ENCODE measurements at regions not wholly inside any gene's neighbourhood (a gene's known extent, or its start where the extent isn't known, plus 50 kb on each side); places are given as distances from the start of the nearest gene placed in this dataset.

DNA sequence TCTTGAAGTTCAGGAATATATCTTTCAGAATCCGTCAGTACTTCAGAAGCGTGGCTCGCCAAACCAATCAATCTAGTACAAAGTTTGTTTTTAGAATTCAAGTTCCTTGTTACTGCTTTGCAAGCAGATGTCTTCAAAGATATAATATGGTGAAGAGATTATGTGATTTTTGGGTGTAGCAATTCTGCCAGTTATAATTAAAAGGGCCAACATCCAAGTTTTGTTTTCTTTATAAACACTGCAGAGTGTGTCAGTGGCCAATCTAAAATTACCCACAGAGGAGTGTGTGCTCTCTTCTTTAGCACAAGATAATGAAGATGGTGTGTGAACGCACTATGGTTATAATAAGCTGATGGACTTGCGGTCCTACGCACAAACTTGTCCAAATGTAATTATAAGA, 493.6 kb upstream of the MDFIC2 start:
- TF ChIP-seq ZNF8 (CRISPR knock-in tag; IDR thresholded peaks at IDR 0.05), result no peak
- no peak for TF ChIP-seq ZNF70 (CRISPR knock-in tag; IDR thresholded peaks at IDR 0.05)
- no peak for TF ChIP-seq ZC3H10 (CRISPR knock-in tag; IDR thresholded peaks at IDR 0.05)
- no peak for TF ChIP-seq ZFP3 (CRISPR knock-in tag; IDR thresholded peaks at IDR 0.05)
- TF ChIP-seq, protein P1, sequence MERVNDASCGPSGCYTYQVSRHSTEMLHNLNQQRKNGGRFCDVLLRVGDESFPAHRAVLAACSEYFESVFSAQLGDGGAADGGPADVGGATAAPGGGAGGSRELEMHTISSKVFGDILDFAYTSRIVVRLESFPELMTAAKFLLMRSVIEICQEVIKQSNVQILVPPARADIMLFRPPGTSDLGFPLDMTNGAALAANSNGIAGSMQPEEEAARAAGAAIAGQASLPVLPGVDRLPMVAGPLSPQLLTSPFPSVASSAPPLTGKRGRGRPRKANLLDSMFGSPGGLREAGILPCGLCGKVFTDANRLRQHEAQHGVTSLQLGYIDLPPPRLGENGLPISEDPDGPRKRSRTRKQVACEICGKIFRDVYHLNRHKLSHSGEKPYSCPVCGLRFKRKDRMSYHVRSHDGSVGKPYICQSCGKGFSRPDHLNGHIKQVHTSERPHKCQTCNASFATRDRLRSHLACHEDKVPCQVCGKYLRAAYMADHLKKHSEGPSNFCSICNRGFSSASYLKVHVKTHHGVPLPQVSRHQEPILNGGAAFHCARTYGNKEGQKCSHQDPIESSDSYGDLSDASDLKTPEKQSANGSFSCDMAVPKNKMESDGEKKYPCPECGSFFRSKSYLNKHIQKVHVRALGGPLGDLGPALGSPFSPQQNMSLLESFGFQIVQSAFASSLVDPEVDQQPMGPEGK (CRISPR knock-in tag; IDR thresholded peaks at IDR 0.05; ENCODE audit: borderline replicate concordance), result no peak
- TF ChIP-seq, protein P2, sequence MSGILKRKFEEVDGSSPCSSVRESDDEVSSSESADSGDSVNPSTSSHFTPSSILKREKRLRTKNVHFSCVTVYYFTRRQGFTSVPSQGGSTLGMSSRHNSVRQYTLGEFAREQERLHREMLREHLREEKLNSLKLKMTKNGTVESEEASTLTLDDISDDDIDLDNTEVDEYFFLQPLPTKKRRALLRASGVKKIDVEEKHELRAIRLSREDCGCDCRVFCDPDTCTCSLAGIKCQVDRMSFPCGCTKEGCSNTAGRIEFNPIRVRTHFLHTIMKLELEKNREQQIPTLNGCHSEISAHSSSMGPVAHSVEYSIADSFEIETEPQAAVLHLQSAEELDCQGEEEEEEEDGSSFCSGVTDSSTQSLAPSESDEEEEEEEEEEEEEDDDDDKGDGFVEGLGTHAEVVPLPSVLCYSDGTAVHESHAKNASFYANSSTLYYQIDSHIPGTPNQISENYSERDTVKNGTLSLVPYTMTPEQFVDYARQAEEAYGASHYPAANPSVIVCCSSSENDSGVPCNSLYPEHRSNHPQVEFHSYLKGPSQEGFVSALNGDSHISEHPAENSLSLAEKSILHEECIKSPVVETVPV (CRISPR knock-in tag; IDR thresholded peaks at IDR 0.05), result no peak
- TF ChIP-seq, protein P3, sequence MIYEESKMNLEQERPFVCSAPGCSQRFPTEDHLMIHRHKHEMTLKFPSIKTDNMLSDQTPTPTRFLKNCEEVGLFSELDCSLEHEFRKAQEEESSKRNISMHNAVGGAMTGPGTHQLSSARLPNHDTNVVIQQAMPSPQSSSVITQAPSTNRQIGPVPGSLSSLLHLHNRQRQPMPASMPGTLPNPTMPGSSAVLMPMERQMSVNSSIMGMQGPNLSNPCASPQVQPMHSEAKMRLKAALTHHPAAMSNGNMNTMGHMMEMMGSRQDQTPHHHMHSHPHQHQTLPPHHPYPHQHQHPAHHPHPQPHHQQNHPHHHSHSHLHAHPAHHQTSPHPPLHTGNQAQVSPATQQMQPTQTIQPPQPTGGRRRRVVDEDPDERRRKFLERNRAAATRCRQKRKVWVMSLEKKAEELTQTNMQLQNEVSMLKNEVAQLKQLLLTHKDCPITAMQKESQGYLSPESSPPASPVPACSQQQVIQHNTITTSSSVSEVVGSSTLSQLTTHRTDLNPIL (CRISPR knock-in tag; IDR thresholded peaks at IDR 0.05; ENCODE audit: low read depth), result no peak
- no peak for TF ChIP-seq TOX (CRISPR knock-in tag; IDR thresholded peaks at IDR 0.05; ENCODE audit: borderline replicate concordance)
- no peak for TF ChIP-seq ARNTL (CRISPR knock-in tag; IDR thresholded peaks at IDR 0.05; ENCODE audit: borderline replicate concordance, low read depth)
- TF ChIP-seq ZNF565 (CRISPR knock-in tag; conservative IDR thresholded peaks at IDR 0.05; ENCODE audit: low read depth), result no peak
- no peak for TF ChIP-seq OSR1 (CRISPR knock-in tag; IDR thresholded peaks at IDR 0.05)
- no peak for TF ChIP-seq TCF4 (CRISPR knock-in tag; IDR thresholded peaks at IDR 0.05; ENCODE audit: borderline replicate concordance)
- no peak for TF ChIP-seq ESRRG (CRISPR knock-in tag; IDR thresholded peaks at IDR 0.05)
